ENCODE measurements at regions not wholly inside any gene's neighbourhood (a gene's known extent, or its start where the extent isn't known, plus 50 kb on each side); places are given as distances from the start of the nearest gene placed in this dataset.

- H3K4me3 ChIP-seq (ENCODE audit: low read depth, low read length): no peak overlapping the region
- DNase-seq (ENCODE audit: low read depth): no peak
- no peak for TF ChIP-seq MAX (IDR thresholded peaks at IDR 0.05; ENCODE audit: low read depth, low read length)
- no peak for TF ChIP-seq CTCF (IDR thresholded peaks at IDR 0.05; ENCODE audit: low read depth, low read length)
- TF ChIP-seq MYC (IDR thresholded peaks at IDR 0.05; ENCODE audit: low read depth, low read length): no peak
- no peak for TF ChIP-seq POLR2A (IDR thresholded peaks at IDR 0.05; ENCODE audit: extremely low read depth, insufficient read length)
Measured at GRCh38 chr9:7965063-7965462, 165.5 kb upstream of the DMAC1 start.

GRCh38 chr9:7963026-7963425, 163.4 kb upstream of the DMAC1 start:
- TF ChIP-seq CTCF (IDR thresholded peaks at IDR 0.05; ENCODE audit: low read depth, low read length): no peak
- no peak for TF ChIP-seq MYC (IDR thresholded peaks at IDR 0.05; ENCODE audit: low read depth, low read length)
- no peak for TF ChIP-seq POLR2A (IDR thresholded peaks at IDR 0.05; ENCODE audit: extremely low read depth, insufficient read length)
- TF ChIP-seq MAX (IDR thresholded peaks at IDR 0.05; ENCODE audit: low read depth, low read length): no peak
- H3K4me3 ChIP-seq (ENCODE audit: low read depth, low read length): no peak overlapping the region
- DNase-seq (ENCODE audit: low read depth): peak; percentile 54

GRCh38 chr9:7961076-7961475, 161.5 kb upstream of the DMAC1 start:
- no peak overlapping the region for H3K4me3 ChIP-seq (ENCODE audit: low read depth, low read length)
- DNase-seq (ENCODE audit: low read depth): no peak
- TF ChIP-seq MYC (IDR thresholded peaks at IDR 0.05; ENCODE audit: low read depth, low read length) (no peak), CTCF (IDR thresholded peaks at IDR 0.05; ENCODE audit: low read depth, low read length) (no peak), MAX (IDR thresholded peaks at IDR 0.05; ENCODE audit: low read depth, low read length) (no peak), POLR2A (IDR thresholded peaks at IDR 0.05; ENCODE audit: extremely low read depth, insufficient read length) (no peak)

- TF ChIP-seq MYC (IDR thresholded peaks at IDR 0.05; ENCODE audit: low read depth, low read length): no peak
- TF ChIP-seq MAX (IDR thresholded peaks at IDR 0.05; ENCODE audit: low read depth, low read length): no peak
- TF ChIP-seq POLR2A (IDR thresholded peaks at IDR 0.05; ENCODE audit: extremely low read depth, insufficient read length): no peak
- no peak for TF ChIP-seq CTCF (IDR thresholded peaks at IDR 0.05; ENCODE audit: low read depth, low read length)
- H3K4me3 ChIP-seq (ENCODE audit: low read depth, low read length): no peak overlapping the region
- no peak for DNase-seq (ENCODE audit: low read depth)
Measured at GRCh38 chr9:7960320-7961050, 160.9 kb upstream of the DMAC1 start.

GRCh38 chr9:7957803-7958202, 158.2 kb upstream of the DMAC1 start:
- no peak for TF ChIP-seq POLR2A (IDR thresholded peaks at IDR 0.05; ENCODE audit: extremely low read depth, insufficient read length)
- TF ChIP-seq CTCF (IDR thresholded peaks at IDR 0.05; ENCODE audit: low read depth, low read length): no peak
- TF ChIP-seq MYC (IDR thresholded peaks at IDR 0.05; ENCODE audit: low read depth, low read length): no peak
- no peak for TF ChIP-seq MAX (IDR thresholded peaks at IDR 0.05; ENCODE audit: low read depth, low read length)
- DNase-seq (ENCODE audit: low read depth): no peak
- H3K4me3 ChIP-seq (ENCODE audit: low read depth, low read length): no peak overlapping the region

All from NB4 (cell line).